ENCODE measurements at regions not wholly inside any gene's neighbourhood (a gene's known extent, or its start where the extent isn't known, plus 50 kb on each side); places are given as distances from the start of the nearest gene placed in this dataset.

DNA sequence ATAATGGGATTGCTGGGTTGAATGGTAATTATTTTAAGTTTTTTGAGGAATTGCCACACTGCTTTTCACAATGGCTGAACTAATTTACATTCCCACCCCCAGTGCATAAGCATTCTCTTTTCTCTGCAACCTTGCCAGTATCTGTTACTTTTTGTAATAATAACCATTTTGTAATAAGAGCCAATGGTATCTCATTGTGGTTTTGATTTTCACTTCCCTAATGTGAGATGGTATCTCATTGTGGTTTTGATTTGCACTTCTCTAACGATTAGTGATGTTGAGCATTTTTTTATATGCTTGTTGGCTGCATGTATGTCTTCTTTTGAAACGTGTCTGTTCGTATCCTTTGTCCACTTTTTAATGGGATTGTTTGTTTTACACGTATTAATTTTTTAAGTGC is 213.1 kb upstream of the HDX start:
- no peak for TF ChIP-seq CTCF (conservative IDR thresholded peaks at IDR 0.05; ENCODE audit: low read length)
- DNase-seq (ENCODE audit: low read depth), result no peak
- H3K4me3 ChIP-seq (ENCODE audit: low read length), result no peak overlapping the region

DNA sequence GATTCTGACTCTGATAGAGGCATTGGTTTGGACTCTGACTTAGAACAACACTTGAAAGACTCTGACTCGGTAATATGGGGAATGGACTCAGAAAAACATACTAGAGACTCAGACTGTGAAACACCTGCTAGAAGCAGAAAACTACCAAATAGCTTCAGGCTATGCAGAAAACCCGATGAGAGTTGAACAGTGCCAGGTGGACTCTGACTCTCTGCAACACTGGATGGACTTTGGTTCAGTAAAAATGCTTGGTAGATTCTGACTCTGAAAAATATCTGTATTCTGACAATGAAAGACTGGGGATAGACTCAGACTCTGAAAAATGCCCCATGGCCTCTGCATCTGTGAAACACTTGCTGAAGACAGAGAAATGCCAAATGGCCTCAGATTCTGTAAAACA is 215.1 kb upstream of the HDX start:
- no peak overlapping the region for H3K4me3 ChIP-seq (ENCODE audit: low read length)
- no peak for TF ChIP-seq CTCF (conservative IDR thresholded peaks at IDR 0.05; ENCODE audit: low read length)
- no peak for DNase-seq (ENCODE audit: low read depth)

- no peak for DNase-seq (ENCODE audit: low read depth)
- no peak for TF ChIP-seq CTCF (conservative IDR thresholded peaks at IDR 0.05; ENCODE audit: low read length)
- no peak overlapping the region for H3K4me3 ChIP-seq (ENCODE audit: low read length)
These were observed 219.2 kb upstream of the HDX start for GRCh38 chrX:84721416-84721815.

DNA sequence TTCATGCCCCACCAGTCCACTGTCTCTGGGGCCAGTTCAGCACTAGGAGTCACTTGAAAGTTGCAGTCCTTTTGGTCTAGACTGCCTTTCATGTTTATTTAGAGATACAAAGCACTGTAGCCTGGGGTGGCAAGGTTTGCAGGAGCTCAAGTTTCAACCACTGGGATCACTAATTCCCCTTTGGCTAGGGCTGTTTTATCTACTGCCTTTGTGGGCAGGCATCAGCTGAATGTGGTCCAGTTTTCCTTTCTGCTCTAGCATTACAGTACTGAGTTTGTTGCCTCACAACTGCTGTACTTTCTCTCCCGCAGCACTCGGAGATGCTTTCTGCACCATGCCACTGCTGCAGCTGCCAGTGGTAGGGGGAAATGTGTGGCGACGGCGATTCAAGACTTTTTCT is 222.3 kb upstream of the HDX start:
- H3K4me3 ChIP-seq (ENCODE audit: low read length), result no peak overlapping the region
- DNase-seq (ENCODE audit: low read depth), result no peak
- no peak for TF ChIP-seq CTCF (conservative IDR thresholded peaks at IDR 0.05; ENCODE audit: low read length)

DNA sequence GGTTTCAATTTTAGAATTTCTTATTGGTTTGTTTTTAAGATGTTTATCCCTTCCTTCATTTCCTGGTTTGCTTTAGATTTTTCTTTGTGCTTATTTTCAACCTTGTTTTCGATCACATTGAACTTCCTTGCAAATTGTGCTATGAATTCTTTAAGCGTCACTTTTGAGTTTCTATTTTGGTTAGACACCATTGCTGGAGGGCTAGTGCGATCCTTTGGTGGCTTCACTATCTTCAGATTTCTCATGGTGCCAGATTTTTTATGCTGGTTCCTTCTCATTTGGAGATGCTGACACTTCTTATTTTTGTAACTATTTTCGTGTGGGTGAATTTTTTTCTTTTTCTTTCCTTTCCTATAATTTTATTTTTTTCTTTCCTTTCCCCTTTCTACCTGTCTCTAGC is 227.2 kb upstream of the HDX start:
- TF ChIP-seq CTCF (conservative IDR thresholded peaks at IDR 0.05; ENCODE audit: low read length), result no peak
- no peak for DNase-seq (ENCODE audit: low read depth)
- H3K4me3 ChIP-seq (ENCODE audit: low read length), result no peak overlapping the region

DNA sequence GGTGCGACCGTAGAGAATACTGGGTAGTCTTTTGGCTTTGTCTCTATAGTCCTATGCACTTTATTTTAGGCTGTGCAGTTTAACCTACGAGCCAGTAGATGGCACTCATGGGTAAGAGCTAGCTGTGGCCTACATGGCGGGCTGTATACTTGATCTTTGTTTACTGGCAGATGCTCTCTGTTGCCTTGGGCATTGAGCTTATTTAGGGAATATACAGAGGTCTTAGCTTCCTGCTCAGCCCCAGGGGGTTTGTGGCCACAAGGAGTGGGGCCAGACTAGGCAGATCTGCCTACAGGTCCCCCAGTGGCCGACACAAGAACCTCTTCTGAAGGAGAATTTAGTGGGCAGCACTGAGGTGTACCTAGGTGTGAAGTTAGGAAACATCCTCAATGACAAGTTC is 227.6 kb upstream of the HDX start:
- peak; percentile 80 for TF ChIP-seq CTCF (conservative IDR thresholded peaks at IDR 0.05; ENCODE audit: low read length)
- peak; percentile 39 for DNase-seq (ENCODE audit: low read depth)
- H3K4me3 ChIP-seq (ENCODE audit: low read length), result no peak overlapping the region

- no peak overlapping the region for H3K4me3 ChIP-seq (ENCODE audit: low read length)
- no peak for TF ChIP-seq CTCF (conservative IDR thresholded peaks at IDR 0.05; ENCODE audit: low read length)
- no peak for DNase-seq (ENCODE audit: low read depth)
These were observed 232.8 kb upstream of the HDX start for GRCh38 chrX:84735025-84735424.

All from AG10803 (cell line).